ENCODE measurements at regions not wholly inside any gene's neighbourhood (a gene's known extent, or its start where the extent isn't known, plus 50 kb on each side); places are given as distances from the start of the nearest gene placed in this dataset.
"Not testable (repeated sequence)": the region's sequence is repeated elsewhere in the genome, so short reads cannot be mapped to it uniquely, and the experiment has no call there.

DNA sequence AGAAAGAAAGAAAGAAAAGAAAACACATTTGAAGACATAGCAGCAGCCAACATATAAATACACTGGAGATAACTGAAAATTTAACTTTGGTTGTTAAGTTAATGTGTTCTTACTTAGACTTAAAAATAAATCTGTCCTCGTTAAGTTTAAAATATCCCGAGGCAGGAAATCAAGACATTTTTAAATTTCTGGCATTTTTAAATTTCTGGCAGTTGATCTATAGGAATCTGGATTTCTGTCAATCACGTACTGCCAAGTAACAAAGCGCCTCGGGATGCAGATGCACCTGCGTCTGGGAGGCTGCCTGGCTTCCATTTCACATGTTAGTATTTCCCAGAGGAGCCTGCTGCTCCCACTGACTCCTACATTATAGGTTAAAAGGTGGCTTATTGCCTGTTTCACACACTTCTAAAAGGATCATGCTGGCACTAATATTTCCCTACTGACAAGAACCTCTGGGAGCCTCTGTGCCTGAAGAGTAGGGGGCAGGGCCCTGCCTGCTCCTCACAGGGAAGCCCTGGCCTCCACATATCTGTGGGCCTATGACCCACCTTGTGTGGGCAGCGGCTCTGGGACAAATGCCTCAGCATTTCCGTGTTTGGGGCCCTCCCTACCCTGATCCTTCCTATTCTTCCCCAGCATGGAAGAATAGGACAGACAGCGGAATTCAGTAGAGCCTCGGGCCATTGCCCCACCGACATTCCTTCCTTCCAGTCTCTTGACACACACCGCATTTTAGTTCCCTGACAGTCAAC, 62.8 kb upstream of the ATP12A start:
- intact Hi-C loops (cut with DNase I; ENCODE audit: low total_unique reads) = no loop called here
- H3K4me3 ChIP-seq (ENCODE audit: low read depth, poor library complexity, severe bottlenecking) = no peak overlapping the region
- TF ChIP-seq POLR2A (IDR thresholded peaks at IDR 0.05) = no peak
- TF ChIP-seq, protein P1, sequence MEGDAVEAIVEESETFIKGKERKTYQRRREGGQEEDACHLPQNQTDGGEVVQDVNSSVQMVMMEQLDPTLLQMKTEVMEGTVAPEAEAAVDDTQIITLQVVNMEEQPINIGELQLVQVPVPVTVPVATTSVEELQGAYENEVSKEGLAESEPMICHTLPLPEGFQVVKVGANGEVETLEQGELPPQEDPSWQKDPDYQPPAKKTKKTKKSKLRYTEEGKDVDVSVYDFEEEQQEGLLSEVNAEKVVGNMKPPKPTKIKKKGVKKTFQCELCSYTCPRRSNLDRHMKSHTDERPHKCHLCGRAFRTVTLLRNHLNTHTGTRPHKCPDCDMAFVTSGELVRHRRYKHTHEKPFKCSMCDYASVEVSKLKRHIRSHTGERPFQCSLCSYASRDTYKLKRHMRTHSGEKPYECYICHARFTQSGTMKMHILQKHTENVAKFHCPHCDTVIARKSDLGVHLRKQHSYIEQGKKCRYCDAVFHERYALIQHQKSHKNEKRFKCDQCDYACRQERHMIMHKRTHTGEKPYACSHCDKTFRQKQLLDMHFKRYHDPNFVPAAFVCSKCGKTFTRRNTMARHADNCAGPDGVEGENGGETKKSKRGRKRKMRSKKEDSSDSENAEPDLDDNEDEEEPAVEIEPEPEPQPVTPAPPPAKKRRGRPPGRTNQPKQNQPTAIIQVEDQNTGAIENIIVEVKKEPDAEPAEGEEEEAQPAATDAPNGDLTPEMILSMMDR (IDR thresholded peaks at IDR 0.05) = no peak
- 53 to 55% methylated on average over 12 of the region's 12 CpGs for WGBS, 2 donors
- DNase-seq (ENCODE audit: low spot score in 2 of 2) = peak in 1 of 2 donors; percentile 32

DNA sequence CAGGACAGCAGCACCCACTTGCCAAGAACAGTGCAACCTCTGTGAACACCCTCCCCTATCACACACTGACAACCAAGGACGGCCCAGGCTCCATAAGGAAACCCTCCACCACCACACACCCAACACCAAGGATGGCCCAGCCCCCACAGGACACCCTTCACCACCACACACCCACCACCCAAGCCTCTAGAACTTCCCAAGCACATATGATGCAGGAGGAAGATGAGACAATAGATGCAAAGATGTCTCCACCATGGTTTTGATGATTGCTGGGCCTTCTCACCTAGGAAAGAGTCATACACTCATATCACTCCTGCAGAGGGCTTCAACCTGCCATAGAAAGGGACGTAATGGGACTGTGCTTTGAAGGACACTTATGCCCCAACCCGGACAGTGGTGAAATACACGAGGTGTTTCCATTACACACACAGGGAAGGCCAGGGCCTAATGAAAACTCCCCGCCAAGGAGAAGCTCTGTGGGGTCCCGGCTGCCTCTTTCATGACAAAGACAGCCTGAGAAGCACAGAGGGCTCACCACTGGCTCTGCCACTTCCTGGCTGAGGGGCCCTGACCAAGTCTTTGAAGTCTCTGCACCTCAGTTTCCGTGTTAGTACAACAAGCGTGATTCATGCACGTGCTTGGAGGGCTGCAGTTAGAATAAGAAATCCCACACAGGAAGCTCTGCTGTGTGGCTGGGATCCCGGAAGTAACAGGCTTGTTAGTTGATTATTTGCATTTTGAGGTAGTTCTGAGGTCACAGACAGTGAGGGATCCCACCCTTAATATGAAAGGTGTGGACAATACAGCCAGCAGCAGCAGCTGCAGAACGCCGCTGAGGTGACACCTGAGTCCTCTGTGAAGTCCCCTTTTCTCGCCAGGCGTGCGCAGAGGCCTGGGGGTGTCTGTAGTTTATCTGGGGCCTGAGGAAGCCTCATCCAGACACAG, 61.9 kb upstream of the ATP12A start:
- TF ChIP-seq POLR2A (IDR thresholded peaks at IDR 0.05) = no peak
- TF ChIP-seq, protein P1 (IDR thresholded peaks at IDR 0.05) = no peak
- DNase-seq (ENCODE audit: low spot score in 2 of 2) = no peak
- no peak overlapping the region for H3K4me3 ChIP-seq (ENCODE audit: low read depth, poor library complexity, severe bottlenecking)
- intact Hi-C loops (cut with DNase I; ENCODE audit: low total_unique reads) = no loop called here
- WGBS, 2 donors = 78 to 85% methylated on average over 15 of the region's 15 CpGs

DNA sequence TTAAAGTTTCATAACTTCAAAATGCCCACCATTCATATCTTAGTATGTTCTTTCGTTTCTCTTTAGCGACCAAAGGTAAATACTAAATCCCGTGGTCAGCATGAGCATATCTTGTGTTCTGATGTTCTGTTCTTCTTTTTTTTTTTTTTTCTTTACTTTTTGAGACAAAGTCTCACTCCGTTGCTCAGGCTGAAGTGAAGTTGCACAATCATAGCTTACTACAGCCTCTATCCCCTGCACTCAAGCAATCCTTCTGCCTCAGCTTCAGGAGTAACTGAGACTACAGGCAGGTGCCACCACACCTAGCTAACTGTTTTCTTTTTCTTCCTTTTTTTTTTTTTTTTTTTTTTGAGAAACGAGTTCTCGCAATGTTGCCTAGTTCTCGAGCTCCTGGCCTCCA, 60.9 kb upstream of the ATP12A start:
- intact Hi-C loops (cut with DNase I; ENCODE audit: low total_unique reads) = no loop called here
- WGBS, 2 donors = 84 to 91% methylated on average over 7 of the region's 7 CpGs

DNA sequence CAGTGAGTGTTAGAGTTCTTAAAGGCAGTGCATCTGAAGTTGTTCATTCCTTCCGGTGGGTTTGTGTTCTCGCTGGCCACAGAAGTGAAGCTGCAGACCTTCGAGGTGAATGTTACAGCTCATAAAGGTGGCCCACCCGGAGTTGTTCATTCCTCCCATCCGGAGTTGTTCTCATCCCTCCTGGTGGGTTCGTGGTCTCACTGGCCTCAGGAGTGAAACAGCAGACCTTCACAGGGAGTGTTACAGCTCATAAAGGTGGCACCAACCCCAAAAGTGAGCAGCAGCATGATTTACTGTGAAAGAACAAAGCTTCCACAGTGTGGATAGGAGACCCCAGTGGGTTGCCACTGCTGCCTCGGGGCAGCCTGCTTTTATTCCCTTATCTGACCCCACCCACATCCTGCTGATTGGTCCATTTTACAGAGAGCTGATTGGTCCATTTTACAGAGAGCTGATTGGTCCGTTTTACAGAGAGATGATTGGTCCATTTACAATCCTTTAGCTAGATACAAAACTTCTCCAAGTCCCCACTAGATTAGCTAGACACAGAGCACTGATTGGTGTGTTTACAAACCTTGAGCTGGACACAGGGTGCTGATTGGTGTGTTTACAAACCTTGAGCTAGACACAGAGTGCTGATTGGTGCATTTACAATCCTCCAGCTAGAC, 57.6 kb upstream of the ATP12A start:
- H3K4me3 ChIP-seq (ENCODE audit: low read depth, poor library complexity, severe bottlenecking); DNase-seq (ENCODE audit: low spot score in 2 of 2); intact Hi-C loops (cut with DNase I; ENCODE audit: low total_unique reads): not testable (repeated sequence)
- 95 to 96% methylated on average over 8 of the region's 8 CpGs for WGBS, 2 donors

More for the DNA sequence above, 60.9 kb upstream of the ATP12A start:
- TF ChIP-seq, protein P1 (IDR thresholded peaks at IDR 0.05) = no peak
- TF ChIP-seq POLR2A (IDR thresholded peaks at IDR 0.05) = no peak
- DNase-seq (ENCODE audit: low spot score in 2 of 2) = no peak
- no peak overlapping the region for H3K4me3 ChIP-seq (ENCODE audit: low read depth, poor library complexity, severe bottlenecking)

DNA sequence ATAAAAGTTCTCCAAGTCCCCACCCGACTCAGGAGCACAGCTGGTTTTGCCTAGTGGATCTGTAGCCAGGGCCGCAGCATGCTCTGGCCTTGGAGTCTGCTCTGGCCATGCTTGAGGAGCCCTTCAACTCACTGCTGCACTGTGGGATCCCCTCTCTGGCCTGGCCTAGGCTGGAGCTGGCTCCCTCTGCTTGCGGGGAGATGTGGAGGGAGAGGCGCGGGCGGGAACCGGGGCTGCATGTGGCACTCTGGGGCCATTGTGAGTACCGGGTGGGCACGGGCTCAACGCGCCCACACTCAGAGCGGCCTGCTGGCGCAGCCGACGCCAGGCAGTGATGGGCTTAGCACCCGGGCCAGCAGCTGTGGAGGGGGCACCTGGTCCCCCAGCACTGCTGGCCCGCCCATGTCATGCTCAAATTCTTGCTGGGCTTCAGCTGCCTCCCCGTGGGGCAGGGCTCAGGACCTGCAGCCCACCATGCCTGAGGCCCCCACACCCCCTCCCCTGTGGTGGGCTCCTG, 57.0 kb upstream of the ATP12A start:
- DNase-seq (ENCODE audit: low spot score in 2 of 2) = peak in 1 of 2 donors; percentile 71
- 96 to 98% methylated on average over 12 to 17 of the region's 18 CpGs for WGBS, 2 donors

More for the DNA sequence above, 57.0 kb upstream of the ATP12A start:
- intact Hi-C loops (cut with DNase I; ENCODE audit: low total_unique reads) = no loop called here
- no peak overlapping the region for H3K4me3 ChIP-seq (ENCODE audit: low read depth, poor library complexity, severe bottlenecking)
- TF ChIP-seq POLR2A (IDR thresholded peaks at IDR 0.05) = no peak
- TF ChIP-seq, protein P1 (IDR thresholded peaks at IDR 0.05) = no peak

Data from lower leg skin (tissue), 4 donors.